Naive thymus-derived CD4-positive, alpha-beta T cell (primary cell): ENCODE measurements at regions not wholly inside any gene's neighbourhood (a gene's known extent, or its start where the extent isn't known, plus 50 kb on each side); places are given as distances from the start of the nearest gene placed in this dataset.

ENCODE experiments used
- ATAC-seq: fragments of 150-1000 bp; cut with Tn5 transposase; 2 replicates; pipeline ENCODE4 v1.10.0; 2021; ENCODE audit warnings: mild to moderate bottlenecking, moderate library complexity
- CTCF ChIA-PET: fragments of 350-600 bp; sonication (Branson Sonifier 250); formaldehyde crosslinking; loops from one replicate; lab custom pipeline; 2021; ENCODE audit warnings: antibody characterized with exemption; lab: Charles Lee
- POLR2A ChIA-PET: fragments of 350-600 bp; sonication (Branson Sonifier 250); formaldehyde crosslinking; loops from one replicate; lab custom pipeline; 2021; ENCODE audit warnings: antibody characterized with exemption, inconsistent platforms; lab: Charles Lee
- DNase-seq, 9 donors: peaks; one replicate each; pipeline versions ENCODE4 v3.0.0 to v3.0.0-alpha.2; 2020 to 2022; ENCODE audit warnings: mixed read lengths in 1 of 9
- H3K27ac ChIP-seq: one replicate; pipeline ENCODE4 v1.7.0; 2013; ENCODE audit warnings: mild to moderate bottlenecking, low read depth, low read length, moderate library complexity
- H3K27me3 ChIP-seq, 2 donors: one replicate each; pipeline ENCODE4 v1.7.0; 2013; ENCODE audit warnings: low read length in 2 of 2, mild to moderate bottlenecking in 2 of 2, moderate library complexity in 2 of 2; ENCODE audit not compliant: control insufficient read depth in 2 of 2, insufficient read depth in 2 of 2
- H3K36me3 ChIP-seq, 3 experiments: 1 replicate in 2 of 3; 2 replicates in 1 of 3; pipeline ENCODE4 v1.7.0; 2013; ENCODE audit warnings: low read length in 3 of 3, mild to moderate bottlenecking in 3 of 3, moderate library complexity in 1 of 3; ENCODE audit not compliant: insufficient read depth in 3 of 3, control insufficient read depth in 2 of 3
- H3K4me1 ChIP-seq, 2 donors: one replicate each; pipeline ENCODE4 v1.7.0; 2013; ENCODE audit warnings: low read length in 2 of 2, mild to moderate bottlenecking in 2 of 2, moderate library complexity in 1 of 2; ENCODE audit not compliant: control insufficient read depth in 2 of 2, insufficient read depth in 2 of 2
- H3K4me3 ChIP-seq: 2 replicates; pipeline ENCODE4 v1.7.0; 2013; ENCODE audit warnings: mild to moderate bottlenecking, low read length
- H3K9me3 ChIP-seq, 3 experiments: 1 replicate in 2 of 3; 2 replicates in 1 of 3; pipeline ENCODE4 v1.7.0; 2013; ENCODE audit warnings: low read length in 3 of 3; ENCODE audit not compliant: control insufficient read depth in 2 of 3
- H3K27ac Mint-ChIP-seq, 9 donors: one replicate each; pipeline ENCODE4 v1.8.0; 2020 to 2022; ENCODE audit warnings: mixed read lengths in 9 of 9, mild to moderate bottlenecking in 8 of 9, moderate library complexity in 5 of 9, inconsistent platforms in 2 of 9
- H3K27me3 Mint-ChIP-seq, 5 donors: one replicate each; pipeline ENCODE4 v1.8.0; 2021 to 2022; ENCODE audit warnings: mixed read lengths in 5 of 5, mild to moderate bottlenecking in 1 of 5
- H3K36me3 Mint-ChIP-seq, 5 donors: one replicate each; pipeline ENCODE4 v1.8.0; 2020 to 2022; ENCODE audit warnings: mixed read lengths in 5 of 5, mild to moderate bottlenecking in 3 of 5, inconsistent platforms in 1 of 5
- H3K4me1 Mint-ChIP-seq, 7 donors: one replicate each; pipeline ENCODE4 v1.8.0; 2020 to 2022; ENCODE audit warnings: mixed read lengths in 7 of 7, mild to moderate bottlenecking in 3 of 7, inconsistent platforms in 1 of 7
- H3K4me3 Mint-ChIP-seq, 10 donors: one replicate each; pipeline ENCODE4 v1.8.0; 2020 to 2022; ENCODE audit warnings: mild to moderate bottlenecking in 10 of 10, mixed read lengths in 10 of 10, moderate library complexity in 6 of 10, inconsistent platforms in 2 of 10
- H3K9me3 Mint-ChIP-seq, 11 donors: one replicate each; pipeline ENCODE4 v1.8.0; 2020 to 2022; ENCODE audit warnings: mixed read lengths in 11 of 11, mild to moderate bottlenecking in 4 of 11, inconsistent platforms in 1 of 11, moderate library complexity in 1 of 11
- intact Hi-C, 2 donors: fragments of 100-400 bp; cut with micrococcal nuclease; formaldehyde crosslinking; loops; one replicate each; pipeline ENCODE4 v1.15.1; 2023

- Mint-ChIP-seq H3K36me3 (peaks cover 7 to 38% (median 12%) of the 10 kb centered on the region in 5 donors), H3K9me3 (peaks cover 6 to 26% (median 18%) of the 10 kb centered on the region in 11 donors), H3K27ac (peak overlapping the region in 8 of 9 donors; percentile 95 to 100 (median 98)), H3K27me3 (no peaks in the 10 kb centered on the region), H3K4me1 (peaks cover 33 to 65% (median 57%) of the 10 kb centered on the region in 7 donors), H3K4me3 (peak overlapping the region in 9 of 10 donors; percentile 4 to 95 (median 85))
- DNase-seq: no peak
- ATAC-seq: no peak
- Histone ChIP-seq H3K36me3 (no peaks in the 10 kb centered on the region), H3K9me3 (peaks cover 0 to 13% (median 0%) of the 10 kb centered on the region in 3 experiments), H3K4me3 (no peak overlapping the region), H3K4me1 (peaks cover 37 to 38% of the 10 kb centered on the region in 2 donors), H3K27ac (peak overlapping the region; percentile 76), H3K27me3 (no peaks in the 10 kb centered on the region)
- POLR2A ChIA-PET: interaction anchor here (0.7 to 5.9 kb wide), 6 partner anchors 8 to 1636 kb away, joined by 3 to 62 read pairs (median 3); no protein-coding TSS in a partner anchor
- CTCF ChIA-PET: interaction anchor here (0.6 to 0.8 kb wide), 2 partner anchors 10 to 15 kb away, joined by 3 to 4 read pairs; no protein-coding TSS in a partner anchor
- intact Hi-C loops: loop anchor here in 1 of 2 donors (5.0 kb wide), 1 partner anchor 1654 kb away; the partner anchor contains the start of gene BCL11B
Observed at GRCh38 chr14:97618401-97618800, 821.2 kb downstream of the VRK1 start.

GRCh38 chr14:97618917-97619690 lies 821.9 kb downstream of the VRK1 start:
- no peaks in the 10 kb centered on the region for H3K36me3 ChIP-seq
- ATAC-seq: no peak
- peak overlapping the region; percentile 19 for H3K4me3 ChIP-seq
- Mint-ChIP-seq H3K4me1 (peaks cover 33 to 69% (median 57%) of the 10 kb centered on the region in 7 donors), H3K36me3 (peaks cover 3 to 35% (median 7%) of the 10 kb centered on the region in 5 donors), H3K27ac (peak overlapping the region; percentile 95 to 100 (median 98)), H3K9me3 (peaks cover 2 to 22% (median 13%) of the 10 kb centered on the region in 11 donors), H3K27me3 (no peaks in the 10 kb centered on the region), H3K4me3 (peak overlapping the region; percentile 64 to 95 (median 84))
- H3K9me3 ChIP-seq: peaks cover 0 to 9% (median 0%) of the 10 kb centered on the region in 3 experiments
- CTCF ChIA-PET: interaction anchor here (0.6 to 0.8 kb wide), 2 partner anchors 11 to 15 kb away, joined by 3 to 4 read pairs; no protein-coding TSS in a partner anchor
- intact Hi-C loops: loop anchor here in 1 of 2 donors (5.0 kb wide), 1 partner anchor 1653 kb away; the partner anchor contains the start of gene BCL11B
- POLR2A ChIA-PET: interaction anchor here (0.5 to 5.9 kb wide), 12 partner anchors 9 to 1653 kb away, joined by 3 to 62 read pairs (median 3); partner anchors contain the start of gene BCL11B
- H3K4me1 ChIP-seq: peaks cover 37 to 38% of the 10 kb centered on the region in 2 donors
- H3K27me3 ChIP-seq: no peaks in the 10 kb centered on the region
- DNase-seq: no peak
- H3K27ac ChIP-seq: peak overlapping the region; percentile 76

GRCh38 chr14:97620066-97620465 lies 822.9 kb downstream of the VRK1 start:
- Histone ChIP-seq H3K4me1 (peaks cover 37 to 38% of the 10 kb centered on the region in 2 donors), H3K4me3 (peak overlapping the region; percentile 4), H3K27ac (peak overlapping the region; percentile 76), H3K9me3 (no peaks in the 10 kb centered on the region), H3K36me3 (no peaks in the 10 kb centered on the region), H3K27me3 (no peaks in the 10 kb centered on the region)
- Mint-ChIP-seq H3K27me3 (no peaks in the 10 kb centered on the region), H3K4me1 (peaks cover 33 to 74% (median 58%) of the 10 kb centered on the region in 7 donors), H3K9me3 (peaks cover 0 to 15% (median 5%) of the 10 kb centered on the region in 11 donors), H3K36me3 (peaks cover 0 to 31% (median 3%) of the 10 kb centered on the region in 5 donors), H3K4me3 (peak overlapping the region; percentile 72 to 95 (median 85)), H3K27ac (peak overlapping the region; percentile 95 to 100 (median 98))
- intact Hi-C loops: loop anchor here (1.0 to 10.0 kb wide), 12 partner anchors 9 to 1652 kb away; partner anchors contain the start of gene BCL11B (in 1 of the 2)
- DNase-seq (peak in 1 of 9 donors; percentile 15), ATAC-seq (no peak)
- CTCF ChIA-PET: interaction anchor here (0.6 to 1.0 kb wide), 3 partner anchors 17 to 104 kb away, joined by 3 to 6 read pairs (median 3); no protein-coding TSS in a partner anchor
- POLR2A ChIA-PET: interaction anchor here (0.6 to 5.9 kb wide), 5 partner anchors 15 to 1652 kb away, joined by 3 to 62 read pairs (median 4); partner anchors contain the start of gene BCL11B

GRCh38 chr14:97624985-97625384 lies 827.8 kb downstream of the VRK1 start:
- H3K4me1 ChIP-seq: peaks cover 13% of the 10 kb centered on the region in 2 donors
- Mint-ChIP-seq H3K27me3 (peaks cover 0 to 6% (median 0%) of the 10 kb centered on the region in 5 donors), H3K36me3 (peaks cover 0 to 12% (median 0%) of the 10 kb centered on the region in 5 donors), H3K9me3 (peaks cover 0 to 8% (median 0%) of the 10 kb centered on the region in 11 donors), H3K27ac (peak overlapping the region in 2 of 9 donors; percentile 38 to 42), H3K4me1 (peaks cover 20 to 54% (median 37%) of the 10 kb centered on the region in 7 donors), H3K4me3 (no peak overlapping the region)
- no peaks in the 10 kb centered on the region for H3K36me3 ChIP-seq
- H3K9me3 ChIP-seq: no peaks in the 10 kb centered on the region
- no peaks in the 10 kb centered on the region for H3K27me3 ChIP-seq
- H3K4me3 ChIP-seq: no peak overlapping the region
- DNase-seq (no peak), ATAC-seq (no peak)
- intact Hi-C loops: loop anchor here (5.0 to 10.0 kb wide), 6 partner anchors 82 to 352 kb away; no protein-coding TSS in a partner anchor
- CTCF ChIA-PET: no interaction called here
- POLR2A ChIA-PET: interaction anchor here (1.3 kb wide), 2 partner anchors 11 to 27 kb away, joined by 5 read pairs; no protein-coding TSS in a partner anchor
- no peak overlapping the region for H3K27ac ChIP-seq

GRCh38 chr14:97625477-97625876 lies 828.3 kb downstream of the VRK1 start:
- no peaks in the 10 kb centered on the region for H3K36me3 ChIP-seq
- ATAC-seq: no peak
- Mint-ChIP-seq H3K27me3 (peaks cover 0 to 9% (median 0%) of the 10 kb centered on the region in 5 donors), H3K9me3 (peaks cover 0 to 8% (median 0%) of the 10 kb centered on the region in 11 donors), H3K4me3 (no peak overlapping the region), H3K36me3 (peaks cover 0 to 12% (median 0%) of the 10 kb centered on the region in 5 donors), H3K4me1 (peaks cover 18 to 50% (median 34%) of the 10 kb centered on the region in 7 donors), H3K27ac (peak overlapping the region in 3 of 9 donors; percentile 10 to 42 (median 38))
- ChIA-PET POLR2A (interaction anchor here (0.5 to 1.3 kb wide), 6 partner anchors 10 to 564 kb away, joined by 3 to 5 read pairs (median 4); no protein-coding TSS in a partner anchor), CTCF (interaction anchor here (0.5 kb wide), 1 partner anchor 224 kb away, joined by 3 read pairs; no protein-coding TSS in a partner anchor)
- H3K27me3 ChIP-seq: no peaks in the 10 kb centered on the region
- H3K4me3 ChIP-seq: no peak overlapping the region
- DNase-seq: no peak
- no peak overlapping the region for H3K27ac ChIP-seq
- peaks cover 8 to 10% of the 10 kb centered on the region in 2 donors for H3K4me1 ChIP-seq
- intact Hi-C loops: loop anchor here (10.0 kb wide), 2 partner anchors 159 to 249 kb away; no protein-coding TSS in a partner anchor
- H3K9me3 ChIP-seq: no peaks in the 10 kb centered on the region
